GM18505 (cell line): ENCODE measurements at regions not wholly inside any gene's neighbourhood (a gene's known extent, or its start where the extent isn't known, plus 50 kb on each side); places are given as distances from the start of the nearest gene placed in this dataset.
"Not testable (repeated sequence)": the region's sequence is repeated elsewhere in the genome, so short reads cannot be mapped to it uniquely, and the experiment has no call there.

Experiments
- ATAC-seq: cut with Tn5 transposase; IDR thresholded peaks from one replicate; pipeline ENCODE4 v1.9.1; 2021; ENCODE audit not compliant: unreplicated experiment
- POLR2A ChIP-seq: IDR thresholded peaks from 4 replicates; pipeline ENCODE4 v1.6.1; 2011; ENCODE audit warnings: borderline replicate concordance; ENCODE audit not compliant: insufficient read depth, insufficient read length; ENCODE audit errors: extremely low read depth

DNA sequence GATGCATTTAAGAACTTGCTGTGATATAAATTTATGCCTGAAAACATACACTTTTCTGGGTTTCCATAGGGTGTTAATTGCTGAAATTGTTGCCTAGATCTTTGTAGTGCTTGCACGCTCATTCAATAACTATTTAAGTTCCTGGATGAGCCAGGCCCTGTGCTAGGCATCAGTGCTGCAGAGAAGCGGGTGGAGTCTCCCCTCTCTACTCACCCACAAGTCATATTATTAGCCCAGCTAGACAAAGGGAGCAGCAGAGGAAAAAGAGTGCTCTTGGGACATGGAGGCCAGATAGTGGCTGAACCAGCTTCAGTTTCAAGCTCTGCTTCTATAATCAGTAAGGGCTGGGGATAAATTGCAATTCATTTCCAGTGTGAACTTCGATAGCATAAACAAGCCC, 329.1 kb downstream of the TFAP2B start:
- ATAC-seq: no peak
- TF ChIP-seq POLR2A: no peak

DNA sequence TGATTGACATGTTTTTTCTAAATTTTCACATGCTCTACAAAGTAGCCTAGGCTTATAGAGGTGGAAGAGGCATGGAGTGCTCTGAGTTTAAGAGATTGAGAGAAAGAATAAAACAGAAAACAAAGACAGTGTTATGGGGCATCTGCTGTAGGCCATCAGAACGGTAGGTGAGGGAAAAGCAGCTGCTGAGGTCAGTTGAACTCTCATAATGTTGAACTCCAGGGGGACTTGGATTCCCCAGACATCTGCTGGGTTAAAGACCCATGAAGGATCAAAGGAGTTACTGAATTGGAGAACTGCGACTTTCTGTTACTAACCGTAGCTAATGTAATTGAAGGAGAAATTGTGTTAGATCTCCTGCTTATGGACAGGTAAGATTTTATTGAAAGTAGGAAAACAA, 333.9 kb downstream of the TFAP2B start:
- no peak for ATAC-seq
- no peak for TF ChIP-seq POLR2A

DNA sequence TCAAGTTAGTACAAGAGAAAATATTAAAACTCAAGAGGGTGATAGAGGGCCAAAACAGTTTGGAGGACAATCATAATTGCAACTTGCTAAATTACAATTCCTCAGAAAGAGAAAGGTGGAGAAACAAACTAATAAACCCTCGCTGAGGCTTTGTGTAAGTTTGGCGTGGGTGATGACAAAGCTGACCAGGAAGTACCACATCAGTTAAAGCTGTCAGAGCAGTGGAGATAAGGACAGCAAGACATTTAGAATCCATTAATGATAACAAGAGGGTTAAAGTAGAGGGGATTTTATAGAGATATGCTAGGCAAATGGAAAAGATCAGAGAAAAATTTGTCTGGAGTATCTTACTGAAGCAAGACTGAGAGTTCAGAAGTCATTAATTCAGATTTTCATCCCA, 334.4 kb downstream of the TFAP2B start:
- no peak for TF ChIP-seq POLR2A
- no peak for ATAC-seq

DNA sequence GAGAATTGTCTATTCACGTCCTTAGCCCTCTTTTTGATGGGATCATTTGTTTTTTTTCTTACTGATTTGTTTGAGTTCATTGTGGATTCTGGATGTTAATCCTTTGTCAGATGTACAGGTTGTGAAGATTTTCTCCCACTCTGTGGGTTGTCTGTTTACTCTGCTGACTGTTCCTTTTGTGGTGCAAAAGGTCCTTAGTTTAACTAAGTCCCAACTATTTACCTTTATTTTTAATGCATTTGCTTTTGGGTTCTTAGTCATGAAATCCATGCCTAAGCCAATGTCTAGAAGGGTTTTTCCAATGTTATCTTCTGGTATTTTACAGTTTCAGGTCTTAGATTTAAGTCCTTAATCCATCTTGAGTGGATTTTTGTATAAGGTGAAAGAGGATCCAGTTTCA, 336.3 kb downstream of the TFAP2B start:
- ATAC-seq: not testable (repeated sequence)

DNA sequence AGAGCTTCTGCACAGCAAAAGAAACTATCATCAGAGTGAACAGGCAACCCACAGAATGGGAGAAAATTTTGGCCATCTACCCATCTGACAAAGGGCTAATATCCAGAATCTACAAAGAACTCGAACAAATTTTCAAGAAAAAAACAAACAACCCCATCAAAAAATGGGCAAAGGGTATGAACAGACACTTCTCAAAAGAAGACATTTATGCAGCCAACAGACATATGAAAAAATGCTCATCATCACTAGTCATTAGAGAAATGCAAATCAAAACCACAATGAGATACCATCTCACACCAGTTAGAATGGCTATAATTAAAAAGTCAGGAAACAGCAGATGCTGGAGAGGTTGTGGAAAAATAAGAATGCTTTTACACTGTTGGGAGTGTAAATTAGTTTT, 340.6 kb downstream of the TFAP2B start:
- not testable (repeated sequence) for ATAC-seq

DNA sequence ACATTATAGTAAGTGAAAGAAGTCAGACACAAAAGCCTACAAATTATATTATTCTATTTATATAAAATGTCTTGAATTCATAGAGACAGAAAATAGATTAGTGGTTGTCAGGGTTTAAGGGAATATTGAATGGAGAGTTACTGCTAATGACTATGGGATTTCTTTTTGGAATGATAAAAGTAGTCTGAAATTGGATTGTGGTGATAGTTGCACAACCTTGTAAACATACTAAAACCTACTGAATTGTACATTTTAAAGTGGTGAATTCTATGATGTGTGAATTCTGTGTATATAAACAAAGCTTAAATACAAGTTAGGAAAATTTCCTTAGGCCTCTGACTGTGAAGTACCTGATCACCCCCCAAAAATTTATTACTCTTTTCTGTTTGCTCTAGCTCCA, 343.1 kb downstream of the TFAP2B start:
- no peak for TF ChIP-seq POLR2A
- ATAC-seq: no peak

DNA sequence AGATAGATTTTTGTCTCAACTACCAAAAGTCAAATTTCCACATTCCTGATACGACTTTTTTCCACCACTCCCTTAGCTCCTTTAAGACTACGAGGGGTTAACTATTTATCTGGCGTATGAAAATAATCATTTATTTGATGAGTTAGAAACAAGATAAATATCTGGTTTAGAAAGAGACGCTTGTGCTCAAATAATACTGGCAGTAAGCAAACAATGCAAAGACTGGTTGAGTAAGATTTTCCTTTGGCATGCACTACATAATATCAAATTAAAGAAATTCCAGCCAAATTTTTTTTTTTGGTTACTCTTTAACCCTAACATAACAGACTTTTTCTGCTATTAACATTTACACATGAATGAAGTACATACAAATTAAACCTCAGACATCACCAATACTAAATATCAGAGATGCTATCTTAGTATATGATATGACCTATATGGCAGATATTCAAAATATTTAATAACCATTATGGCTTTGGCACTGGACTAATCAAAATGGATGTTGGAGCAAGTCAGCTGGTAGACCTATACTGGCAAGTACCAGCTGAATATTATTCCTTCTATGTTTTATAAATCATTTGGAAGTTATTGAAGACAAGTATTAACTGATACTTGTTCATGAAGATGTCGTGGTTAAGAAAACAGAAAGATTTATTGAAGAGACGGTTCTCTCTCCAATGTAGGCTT, 345.3 kb downstream of the TFAP2B start:
- no peak for TF ChIP-seq POLR2A

DNA sequence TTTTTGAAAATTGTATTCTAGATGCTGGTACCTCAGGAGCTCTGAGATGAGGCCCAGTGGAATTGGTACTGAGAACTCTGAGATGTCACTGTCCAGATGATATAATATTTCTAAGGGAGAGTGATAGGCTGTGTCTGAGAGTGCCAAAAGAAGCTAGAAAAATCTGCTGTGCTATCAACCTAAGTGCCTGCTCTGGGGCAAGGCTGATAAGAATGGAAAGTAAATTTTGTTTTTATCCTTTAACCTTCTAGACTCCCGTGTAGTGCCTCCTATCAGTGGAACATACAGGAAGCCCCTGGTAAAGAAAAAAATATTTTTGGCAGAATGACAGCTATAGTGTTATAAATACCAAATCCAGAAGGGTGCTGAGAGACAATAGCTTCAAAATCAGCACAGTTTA, 348.2 kb downstream of the TFAP2B start:
- TF ChIP-seq POLR2A: no peak
- no peak for ATAC-seq

More for the DNA sequence above, 345.3 kb downstream of the TFAP2B start:
- no peak for ATAC-seq

DNA sequence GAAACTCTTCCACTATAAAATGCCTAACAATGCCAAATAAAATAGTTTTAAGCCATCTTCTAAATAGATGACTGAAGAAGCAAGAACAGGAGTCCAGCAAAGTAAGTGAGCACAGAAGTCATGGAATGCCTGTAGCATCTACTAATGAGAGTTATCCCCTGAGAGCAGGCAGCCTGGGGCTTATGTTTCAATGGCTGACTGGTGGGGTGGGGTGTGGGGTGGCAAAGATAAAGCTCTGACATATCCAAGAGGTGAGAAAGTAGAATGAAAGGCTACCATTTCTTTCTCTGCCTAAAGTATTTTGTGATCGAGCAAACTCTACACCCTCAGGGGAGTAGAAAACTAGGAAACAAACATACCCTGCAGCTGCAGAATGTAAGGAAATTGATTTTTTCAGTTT, 348.8 kb downstream of the TFAP2B start:
- ATAC-seq: no peak
- TF ChIP-seq POLR2A: no peak

DNA sequence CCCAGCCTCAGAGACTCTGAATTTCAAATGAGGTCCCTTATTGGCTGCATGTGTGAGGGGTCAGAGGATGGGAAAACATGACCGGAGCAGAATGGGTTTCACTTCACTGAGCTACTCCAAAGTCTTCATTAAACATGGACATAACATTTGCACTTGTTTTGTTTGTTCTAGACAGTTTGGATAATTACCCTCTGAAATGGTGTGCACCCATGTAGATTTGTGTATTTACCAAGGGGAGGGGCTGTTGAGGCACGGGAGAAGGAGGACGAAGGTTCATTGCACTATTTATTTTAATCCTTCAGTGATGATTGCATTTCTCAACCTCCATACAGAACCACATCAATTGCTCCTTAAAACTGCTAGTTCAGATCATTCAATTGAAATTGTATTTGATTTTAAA, 364.2 kb downstream of the TFAP2B start:
- ATAC-seq: no peak
- no peak for TF ChIP-seq POLR2A

DNA sequence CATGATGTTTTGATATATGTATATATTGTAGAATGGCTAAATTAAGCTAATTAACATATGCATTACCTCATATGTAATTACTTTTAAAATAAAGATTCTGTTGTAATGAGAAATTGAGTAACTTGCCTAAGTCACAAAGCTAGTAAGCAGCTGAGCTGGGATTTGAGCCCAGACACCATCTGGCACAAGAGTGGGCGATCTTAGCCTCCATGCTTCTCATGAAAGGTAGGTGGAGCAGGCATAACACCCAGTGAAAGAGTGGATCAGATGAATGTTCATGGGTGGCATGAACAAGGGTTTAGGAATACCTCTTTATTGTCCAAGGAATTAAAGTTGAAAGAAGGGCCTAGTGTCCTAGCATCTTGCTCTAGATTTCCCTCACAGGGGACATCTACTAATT, 365.4 kb downstream of the TFAP2B start:
- ATAC-seq: no peak
- TF ChIP-seq POLR2A: no peak

DNA sequence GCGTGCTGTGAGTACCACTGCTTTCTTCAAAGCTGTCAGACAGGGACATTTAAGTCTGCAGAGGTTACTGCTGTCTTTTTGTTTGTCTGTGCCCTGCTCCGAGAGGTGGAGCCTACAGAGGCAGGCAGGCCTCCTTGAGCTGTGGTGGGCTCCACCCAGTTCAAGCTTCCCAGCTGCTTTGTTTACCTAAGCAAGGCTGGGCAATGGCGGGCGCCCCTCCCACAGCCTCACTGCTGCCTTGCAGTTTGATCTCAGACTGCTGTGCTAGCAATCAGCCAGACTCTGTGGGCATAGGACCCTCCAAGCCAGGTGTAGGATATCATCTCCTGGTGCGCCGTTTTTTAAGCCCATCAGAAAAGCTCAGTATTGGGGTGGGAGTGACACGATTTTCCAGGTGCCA, 374.5 kb downstream of the TFAP2B start:
- ATAC-seq: not testable (repeated sequence)

DNA sequence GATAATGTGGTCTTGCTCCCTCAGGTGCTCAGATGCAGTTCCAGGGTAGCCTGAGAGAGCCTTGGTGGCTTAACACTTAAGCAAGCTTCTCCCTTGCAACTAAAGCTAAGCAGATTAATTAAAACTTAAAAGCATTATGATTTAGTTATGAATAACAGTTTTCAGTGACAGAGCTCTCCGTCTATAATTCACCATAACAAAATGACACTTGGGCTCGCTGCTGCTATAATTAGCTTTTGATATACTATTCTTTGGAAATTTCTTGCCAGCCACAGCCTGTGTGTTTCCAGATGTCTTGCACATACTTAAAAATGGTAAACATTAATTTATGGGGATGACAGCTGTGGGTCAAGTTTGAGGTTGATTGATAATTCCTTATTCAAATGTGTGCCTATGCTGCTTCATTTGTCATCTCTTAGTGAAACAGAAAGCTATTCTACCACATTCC, 380.5 kb downstream of the TFAP2B start:
- ATAC-seq: no peak
- no peak for TF ChIP-seq POLR2A

DNA sequence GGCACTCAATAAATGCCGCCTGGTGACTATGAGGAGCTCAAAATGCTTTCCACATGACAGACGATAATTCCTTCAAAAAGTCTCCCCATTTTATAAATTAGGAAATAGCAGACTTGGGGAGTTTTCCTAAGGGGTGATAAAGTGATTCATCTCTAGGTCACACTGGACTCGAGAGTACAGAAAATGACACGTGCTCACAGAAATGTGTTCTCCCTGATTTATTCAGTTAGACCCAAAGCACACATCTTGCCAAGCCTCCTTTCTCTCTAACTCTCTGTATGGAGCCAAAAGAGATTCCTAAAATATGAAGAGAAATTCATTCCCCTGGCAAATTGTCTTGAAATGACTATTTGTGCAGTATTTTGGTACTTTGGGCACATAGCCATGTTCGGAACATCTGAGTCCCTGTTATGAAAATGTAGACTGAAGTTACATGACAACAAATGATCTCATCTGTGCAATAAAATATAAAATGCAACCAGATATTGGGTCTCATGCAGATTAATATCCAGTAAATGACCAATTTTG, 381.1 kb downstream of the TFAP2B start:
- TF ChIP-seq POLR2A: no peak
- ATAC-seq: no peak

DNA sequence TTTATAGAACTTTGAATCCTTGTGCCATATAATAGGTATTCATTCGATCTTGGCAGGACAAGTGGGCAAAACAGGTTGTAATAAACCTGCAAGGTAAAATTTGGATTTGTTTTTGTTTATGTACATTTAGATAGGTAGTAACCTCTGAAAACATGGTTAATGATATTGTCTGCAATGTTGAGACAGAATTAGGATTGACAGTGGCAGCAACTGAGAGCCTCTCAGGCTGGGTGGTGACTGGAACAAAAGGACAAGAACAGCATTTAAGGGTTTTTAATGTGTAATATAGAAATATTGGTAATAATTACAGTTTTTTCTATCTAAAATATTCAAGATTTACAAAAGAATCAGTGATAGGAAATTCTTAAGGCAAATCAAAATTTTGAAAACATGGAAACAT, 382.0 kb downstream of the TFAP2B start:
- ATAC-seq: no peak
- no peak for TF ChIP-seq POLR2A

DNA sequence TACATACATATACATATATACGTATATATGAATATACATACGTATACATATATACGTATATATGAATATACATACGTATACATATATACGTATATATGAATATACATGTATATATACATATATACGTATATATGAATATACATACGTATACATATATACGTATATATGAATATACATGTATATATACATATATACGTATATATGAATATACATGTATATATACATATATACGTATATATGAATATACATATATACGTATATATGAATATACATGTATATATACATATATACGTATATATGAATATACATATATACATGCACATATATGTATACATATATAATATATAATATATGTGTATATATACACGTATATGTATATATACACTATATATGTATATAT, 384.0 kb downstream of the TFAP2B start:
- ATAC-seq: not testable (repeated sequence)
